Calu3 (cell line): ENCODE measurements at regions not wholly inside any gene's neighbourhood (a gene's known extent, or its start where the extent isn't known, plus 50 kb on each side); places are given as distances from the start of the nearest gene placed in this dataset.

Experiments used
- BruUV-seq: library from RNA; stranded (reverse); fragments of 400-500 nt; replicated peaks from 2 replicates; lab custom pipeline; 2021; lab: Mats Ljungman, UMichigan
- CTCF ChIA-PET: fragments of 300-600 bp; sonication (Branson Sonifier 250); formaldehyde crosslinking; loops from one replicate; lab custom pipeline; 2022; ENCODE audit warnings: antibody characterized with exemption; lab: Charles Lee
- DNase-seq: peaks from one replicate; pipeline ENCODE4 v3.0.0; 2022
- H3K27ac Mint-ChIP-seq: one replicate; pipeline ENCODE4 v1.8.0; 2022; ENCODE audit warnings: mixed read lengths; ENCODE audit not compliant: unreplicated experiment
- H3K27me3 Mint-ChIP-seq: one replicate; pipeline ENCODE4 v1.8.0; 2022; ENCODE audit warnings: mixed read lengths; ENCODE audit not compliant: unreplicated experiment
- H3K36me3 Mint-ChIP-seq: one replicate; pipeline ENCODE4 v1.8.0; 2022; ENCODE audit warnings: mild to moderate bottlenecking, moderate library complexity, mixed read lengths; ENCODE audit not compliant: insufficient read depth, unreplicated experiment
- H3K4me1 Mint-ChIP-seq: one replicate; pipeline ENCODE4 v1.8.0; 2022; ENCODE audit warnings: mild to moderate bottlenecking, low read depth, mixed read lengths; ENCODE audit not compliant: unreplicated experiment
- H3K4me3 Mint-ChIP-seq: one replicate; pipeline ENCODE4 v1.8.0; 2022; ENCODE audit warnings: mild to moderate bottlenecking, low read depth, moderate library complexity, mixed read lengths; ENCODE audit not compliant: unreplicated experiment
- H3K9me3 Mint-ChIP-seq: one replicate; pipeline ENCODE4 v1.8.0; 2022; ENCODE audit warnings: low read depth, mixed read lengths; ENCODE audit not compliant: unreplicated experiment
- CTCF ChIP-seq: fragments of 200-600 bp; IDR thresholded peaks from one replicate; pipeline ENCODE4 v1.8.0; 2022; ENCODE audit warnings: antibody characterized with exemption; ENCODE audit not compliant: unreplicated experiment
- intact Hi-C: fragments of 100-400 bp; cut with micrococcal nuclease; formaldehyde crosslinking; loops from one replicate; pipeline ENCODE4 v1.10.0; 2022; ENCODE audit not compliant: unreplicated experiment

DNA sequence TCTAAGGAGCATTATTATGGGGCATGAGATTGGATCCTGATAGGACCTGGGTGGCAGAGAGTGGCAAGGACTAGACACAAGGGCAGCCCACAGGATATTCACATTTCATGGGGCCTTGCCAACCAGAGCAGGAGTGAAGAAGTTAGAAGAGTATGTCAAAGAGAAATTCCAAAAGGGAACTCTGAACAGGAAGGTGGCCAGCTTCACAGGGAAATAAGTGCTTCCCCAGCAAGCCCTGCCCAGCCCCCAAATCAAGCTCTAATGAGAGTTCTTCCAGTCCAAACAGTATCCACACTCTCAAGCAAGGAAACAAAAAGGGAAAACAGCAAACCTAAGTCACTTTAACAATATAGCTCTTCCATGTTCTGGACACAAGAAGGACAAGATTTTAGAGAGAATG lies 130.2 kb upstream of the COL8A1 start:
- intact Hi-C loops: no loop called here
- no peaks in the 10 kb centered on the region for H3K9me3 Mint-ChIP-seq
- no TSS peak for BruUV-seq
- H3K36me3 Mint-ChIP-seq: no peaks in the 10 kb centered on the region
- no peak for DNase-seq
- no peaks in the 10 kb centered on the region for H3K27me3 Mint-ChIP-seq
- CTCF ChIA-PET: no interaction called here
- peaks cover 23% of the 10 kb centered on the region for H3K4me1 Mint-ChIP-seq
- TF ChIP-seq CTCF: no peak
- H3K27ac Mint-ChIP-seq: no peak overlapping the region
- H3K4me3 Mint-ChIP-seq: no peak overlapping the region

- no peak for TF ChIP-seq CTCF
- CTCF ChIA-PET: no interaction called here
- no TSS peak for BruUV-seq
- Mint-ChIP-seq H3K27ac (no peak overlapping the region), H3K36me3 (no peaks in the 10 kb centered on the region), H3K9me3 (no peaks in the 10 kb centered on the region), H3K4me3 (no peak overlapping the region), H3K27me3 (no peaks in the 10 kb centered on the region), H3K4me1 (peaks cover 7% of the 10 kb centered on the region)
- peak; percentile 7 for DNase-seq
- intact Hi-C loops: no loop called here
Observed at GRCh38 chr3:99505646-99506269, 132.6 kb upstream of the COL8A1 start.

- CTCF ChIA-PET: no interaction called here
- Mint-ChIP-seq H3K4me1 (peaks cover 7% of the 10 kb centered on the region), H3K4me3 (no peak overlapping the region), H3K27me3 (no peaks in the 10 kb centered on the region), H3K36me3 (no peaks in the 10 kb centered on the region), H3K9me3 (no peaks in the 10 kb centered on the region), H3K27ac (no peak overlapping the region)
- no peak for TF ChIP-seq CTCF
- no peak for DNase-seq
- no TSS peak for BruUV-seq
- intact Hi-C loops: no loop called here
Observed at GRCh38 chr3:99505200-99505599, 133.2 kb upstream of the COL8A1 start.

GRCh38 chr3:99504258-99504657 lies 134.1 kb upstream of the COL8A1 start:
- no peak for DNase-seq
- Mint-ChIP-seq H3K4me1 (peaks cover 7% of the 10 kb centered on the region), H3K9me3 (no peaks in the 10 kb centered on the region), H3K27me3 (no peaks in the 10 kb centered on the region), H3K4me3 (no peak overlapping the region), H3K36me3 (no peaks in the 10 kb centered on the region), H3K27ac (no peak overlapping the region)
- intact Hi-C loops: no loop called here
- BruUV-seq: no TSS peak
- CTCF ChIA-PET: interaction anchor here (1.0 kb wide), 1 partner anchor 9 kb away, joined by 3 read pairs; no protein-coding TSS in a partner anchor
- TF ChIP-seq CTCF: no peak
